Smooth muscle cell (in vitro differentiated cells): ENCODE measurements at regions not wholly inside any gene's neighbourhood (a gene's known extent, or its start where the extent isn't known, plus 50 kb on each side); places are given as distances from the start of the nearest gene placed in this dataset.
"Not testable (repeated sequence)": the region's sequence is repeated elsewhere in the genome, so short reads cannot be mapped to it uniquely, and the experiment has no call there.

Source experiments
- DNase-seq: peaks from one replicate; lab custom pipeline; 2025; ENCODE audit not compliant: unreplicated experiment; lab: John Stamatoyannopoulos, UW
- H2AFZ ChIP-seq: fragments of 200-600 bp; sonication (generic); 2 replicates; pipeline ENCODE4 v1.6.0; 2016; ENCODE audit warnings: antibody characterized with exemption, low read depth, mild to moderate bottlenecking
- H3F3A ChIP-seq: fragments of 200-600 bp; sonication (generic); 2 replicates; pipeline ENCODE4 v1.6.0; 2017; ENCODE audit warnings: antibody characterized with exemption, low read depth
- H3K27ac ChIP-seq: fragments of 200-600 bp; sonication (generic); 2 replicates; pipeline ENCODE4 v1.5.1; 2016; ENCODE audit warnings: low read depth, mild to moderate bottlenecking
- H3K27me3 ChIP-seq: fragments of 200-600 bp; sonication (generic); 2 replicates; pipeline ENCODE4 v1.6.1; 2016; ENCODE audit warnings: low read depth, mild to moderate bottlenecking
- H3K36me3 ChIP-seq: fragments of 200-600 bp; sonication (generic); 2 replicates; pipeline ENCODE4 v1.5.1; 2016; ENCODE audit warnings: low read depth
- H3K4me1 ChIP-seq: fragments of 200-600 bp; sonication (generic); 2 replicates; pipeline ENCODE4 v1.5.1; 2016; ENCODE audit warnings: low read depth
- H3K4me2 ChIP-seq: fragments of 200-600 bp; sonication (generic); 2 replicates; pipeline ENCODE4 v1.6.0; 2016; ENCODE audit warnings: mild to moderate bottlenecking
- H3K4me3 ChIP-seq: fragments of 200-600 bp; sonication (generic); 2 replicates; pipeline ENCODE4 v1.5.1; 2016; ENCODE audit warnings: mild to moderate bottlenecking
- H3K79me2 ChIP-seq: fragments of 200-600 bp; sonication (generic); 2 replicates; pipeline ENCODE4 v1.6.0; 2016; ENCODE audit warnings: low read depth, mild to moderate bottlenecking
- H3K9ac ChIP-seq: fragments of 200-600 bp; sonication (generic); 2 replicates; pipeline ENCODE4 v1.6.0; 2016; ENCODE audit warnings: low read depth
- H3K9me3 ChIP-seq: fragments of 200-600 bp; sonication (generic); replicated peaks from 2 replicates; pipeline ENCODE4 v1.5.1; 2016; ENCODE audit warnings: low read depth
- H4K20me1 ChIP-seq: fragments of 200-600 bp; sonication (generic); 2 replicates; pipeline ENCODE4 v1.6.0; 2016; ENCODE audit warnings: low read depth
- WGBS: methylation state at CpG from one replicate; pipeline ENCODE4 v1.1.7; 2016; ENCODE audit warnings: low lambda C conversion rate; 5-methylcytosine and 5-hydroxymethylcytosine counted together
- TF ChIP-seq, protein P1 (sequence below): fragments of 200-600 bp; sonication (generic); IDR thresholded peaks from 2 replicates; pipeline ENCODE4 v1.5.1; 2017; ENCODE audit warnings: borderline replicate concordance, mild to moderate bottlenecking, antibody characterized with exemption; ENCODE audit not compliant: insufficient read depth, poor library complexity, severe bottlenecking

DNA sequence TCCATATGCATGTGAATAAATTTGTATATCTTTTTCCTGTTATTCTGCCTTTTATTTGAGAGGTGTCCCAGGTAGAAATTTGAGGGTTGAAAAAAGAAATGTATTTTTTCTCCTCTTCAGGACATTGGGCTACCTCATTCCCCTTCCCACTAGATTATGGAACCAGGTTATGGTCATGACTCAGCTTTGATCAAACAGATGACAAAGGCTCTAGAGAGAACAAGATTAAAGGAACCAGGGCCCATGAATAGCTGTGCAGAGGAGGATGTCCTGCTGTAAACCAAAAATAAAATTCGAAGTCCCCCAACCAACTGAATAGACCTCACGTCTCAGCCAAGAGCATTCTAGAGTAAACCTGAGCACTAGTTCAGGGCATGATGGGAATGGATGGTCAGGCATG is 313.2 kb downstream of the RAPGEF2 start:
- Histone ChIP-seq H3K4me3 (no peak overlapping the region), H3K4me1 (no peaks in the 10 kb centered on the region), H3K4me2 (no peak overlapping the region), H3K27ac (no peak overlapping the region), H3F3A (no peaks in the 10 kb centered on the region), H2AFZ (no peak overlapping the region), H3K36me3 (no peaks in the 10 kb centered on the region), H3K9ac (no peak overlapping the region), H3K27me3 (no peaks in the 10 kb centered on the region), H3K79me2 (no peaks in the 10 kb centered on the region), H4K20me1 (no peaks in the 10 kb centered on the region), H3K9me3 (no peaks in the 10 kb centered on the region)
- TF ChIP-seq, protein P1, sequence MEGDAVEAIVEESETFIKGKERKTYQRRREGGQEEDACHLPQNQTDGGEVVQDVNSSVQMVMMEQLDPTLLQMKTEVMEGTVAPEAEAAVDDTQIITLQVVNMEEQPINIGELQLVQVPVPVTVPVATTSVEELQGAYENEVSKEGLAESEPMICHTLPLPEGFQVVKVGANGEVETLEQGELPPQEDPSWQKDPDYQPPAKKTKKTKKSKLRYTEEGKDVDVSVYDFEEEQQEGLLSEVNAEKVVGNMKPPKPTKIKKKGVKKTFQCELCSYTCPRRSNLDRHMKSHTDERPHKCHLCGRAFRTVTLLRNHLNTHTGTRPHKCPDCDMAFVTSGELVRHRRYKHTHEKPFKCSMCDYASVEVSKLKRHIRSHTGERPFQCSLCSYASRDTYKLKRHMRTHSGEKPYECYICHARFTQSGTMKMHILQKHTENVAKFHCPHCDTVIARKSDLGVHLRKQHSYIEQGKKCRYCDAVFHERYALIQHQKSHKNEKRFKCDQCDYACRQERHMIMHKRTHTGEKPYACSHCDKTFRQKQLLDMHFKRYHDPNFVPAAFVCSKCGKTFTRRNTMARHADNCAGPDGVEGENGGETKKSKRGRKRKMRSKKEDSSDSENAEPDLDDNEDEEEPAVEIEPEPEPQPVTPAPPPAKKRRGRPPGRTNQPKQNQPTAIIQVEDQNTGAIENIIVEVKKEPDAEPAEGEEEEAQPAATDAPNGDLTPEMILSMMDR: no peak
- DNase-seq: no peak
- WGBS: 81% methylated on average over 2 of the region's 2 CpGs

DNA sequence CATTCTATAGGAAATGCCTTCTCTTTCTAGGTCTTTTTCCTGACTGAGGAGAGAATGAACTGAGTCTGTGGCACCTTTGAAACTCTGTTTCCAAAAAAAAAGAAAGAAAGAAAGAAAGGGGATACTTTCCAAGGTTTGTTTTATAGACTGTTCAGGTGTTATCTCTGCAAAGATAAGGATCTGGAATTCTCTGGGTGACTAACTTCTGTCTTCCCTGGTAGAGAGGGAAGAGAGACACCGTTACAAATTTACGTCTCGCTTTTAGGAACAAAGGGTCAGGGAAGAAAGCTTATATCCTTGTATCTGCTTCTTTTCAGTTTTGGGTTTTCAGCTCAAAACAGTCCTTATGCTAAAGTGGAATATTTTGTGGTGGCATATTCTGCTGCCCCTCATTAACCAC is 314.1 kb downstream of the RAPGEF2 start:
- DNase-seq: no peak
- TF ChIP-seq, protein P1: no peak
- WGBS: 64% methylated on average over 3 of the region's 3 CpGs

DNA sequence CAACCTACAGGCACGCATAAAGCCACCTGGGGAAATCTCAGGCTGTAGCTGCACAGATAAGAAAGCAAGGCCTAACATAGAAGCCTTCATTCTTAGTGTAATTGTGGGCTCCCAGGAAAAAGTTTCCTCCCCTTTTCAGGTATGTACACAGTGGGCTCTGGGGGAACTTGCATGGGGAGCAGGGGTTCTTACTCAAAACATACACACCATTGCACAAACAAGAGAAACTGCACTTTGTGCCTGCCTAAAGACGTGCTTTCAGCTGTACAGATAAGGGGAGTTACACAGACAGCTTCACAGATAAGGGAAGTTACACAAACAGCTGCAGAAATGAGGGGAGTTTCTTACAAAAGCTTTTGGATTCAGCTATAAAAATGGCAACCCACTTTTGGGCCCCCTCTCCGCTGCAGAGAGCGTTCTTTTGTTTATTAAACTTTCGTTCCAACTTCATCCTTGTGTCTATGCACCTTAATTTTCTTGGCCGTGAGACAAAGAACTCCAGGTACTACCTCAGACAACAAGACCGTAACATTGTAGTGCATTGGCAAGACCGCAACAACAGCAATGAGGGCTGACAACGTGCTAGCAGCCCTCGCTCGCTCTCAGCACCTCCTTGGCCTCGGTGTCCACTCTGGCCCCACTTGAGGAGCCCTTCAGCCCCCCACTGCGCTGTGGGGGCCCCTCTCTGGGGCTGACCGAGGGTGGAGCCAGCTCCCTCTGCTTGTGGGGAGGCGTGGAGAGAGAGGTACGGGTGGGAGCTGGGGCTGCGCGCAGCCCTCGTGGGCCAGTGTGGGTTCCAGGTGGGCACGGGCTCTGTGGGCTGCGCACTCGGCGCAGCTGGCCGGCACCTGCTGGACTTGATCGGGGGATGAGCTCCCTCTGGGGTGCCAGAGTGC is 317.5 kb downstream of the RAPGEF2 start:
- Histone ChIP-seq H3K9ac (no peak overlapping the region), H2AFZ (no peak overlapping the region), H3K4me2 (no peak overlapping the region), H3K79me2 (no peaks in the 10 kb centered on the region), H3K36me3 (no peaks in the 10 kb centered on the region), H3K4me3 (no peak overlapping the region), H3K9me3 (no peaks in the 10 kb centered on the region), H3K27ac (no peak overlapping the region), H3K4me1 (no peaks in the 10 kb centered on the region), H3F3A (no peaks in the 10 kb centered on the region), H4K20me1 (no peaks in the 10 kb centered on the region), H3K27me3 (no peaks in the 10 kb centered on the region)
- TF ChIP-seq, protein P1: no peak
- 89% methylated on average over 22 of the region's 25 CpGs for WGBS
- no peak for DNase-seq

More for the DNA sequence above, 314.1 kb downstream of the RAPGEF2 start:
- Histone ChIP-seq H3K9me3 (no peaks in the 10 kb centered on the region), H3F3A (no peaks in the 10 kb centered on the region), H3K27me3 (no peaks in the 10 kb centered on the region), H3K4me3 (no peak overlapping the region), H3K79me2 (no peaks in the 10 kb centered on the region), H3K4me1 (no peaks in the 10 kb centered on the region), H4K20me1 (no peaks in the 10 kb centered on the region), H2AFZ (no peak overlapping the region), H3K36me3 (no peaks in the 10 kb centered on the region), H3K4me2 (no peak overlapping the region), H3K9ac (no peak overlapping the region), H3K27ac (no peak overlapping the region)

DNA sequence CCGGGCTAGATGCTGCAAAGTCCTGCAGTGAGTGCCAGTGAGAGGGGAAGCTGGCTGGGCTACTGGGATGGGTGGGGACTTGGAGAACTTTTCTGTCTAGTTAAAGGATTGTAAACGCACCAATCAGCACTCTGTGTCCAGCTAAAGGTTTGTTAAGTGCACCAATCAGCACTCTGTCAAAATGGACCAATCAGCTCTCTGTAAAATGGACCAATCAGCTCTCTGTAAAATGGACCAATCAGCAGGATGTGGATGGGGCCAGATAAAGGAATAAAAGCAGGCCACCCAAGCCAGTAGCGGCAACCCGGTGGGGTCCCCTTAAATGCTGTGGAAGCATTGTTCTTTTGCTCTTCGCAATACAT is 318.2 kb downstream of the RAPGEF2 start:
- H3K79me2 ChIP-seq, H3K9ac ChIP-seq, H3K27me3 ChIP-seq, H2AFZ ChIP-seq, DNase-seq, H4K20me1 ChIP-seq, H3K36me3 ChIP-seq, H3K4me2 ChIP-seq, H3K4me3 ChIP-seq, H3K4me1 ChIP-seq, H3F3A ChIP-seq, H3K27ac ChIP-seq, H3K9me3 ChIP-seq: not testable (repeated sequence)
- WGBS: 99% methylated on average over 5 of the region's 5 CpGs
